Stimulated activated naive CD8-positive, alpha-beta T cell treated with anti-CD3 and anti-CD28 coated beads, Interleukin-15, Interleukin-2, amounts not matched to agents 100 U/mL and 50 U/mL, for 24 hours (primary cell): ENCODE measurements at regions not wholly inside any gene's neighbourhood (a gene's known extent, or its start where the extent isn't known, plus 50 kb on each side); places are given as distances from the start of the nearest gene placed in this dataset.
"Not testable (repeated sequence)": the region's sequence is repeated elsewhere in the genome, so short reads cannot be mapped to it uniquely, and the experiment has no call there.

Source experiments
- ATAC-seq: fragments of 150-1000 bp; cut with Tn5 transposase; one replicate; pipeline ENCODE4 v1.10.0; 2021
- DNase-seq: peaks from one replicate; pipeline ENCODE4 v3.0.0; 2021

DNA sequence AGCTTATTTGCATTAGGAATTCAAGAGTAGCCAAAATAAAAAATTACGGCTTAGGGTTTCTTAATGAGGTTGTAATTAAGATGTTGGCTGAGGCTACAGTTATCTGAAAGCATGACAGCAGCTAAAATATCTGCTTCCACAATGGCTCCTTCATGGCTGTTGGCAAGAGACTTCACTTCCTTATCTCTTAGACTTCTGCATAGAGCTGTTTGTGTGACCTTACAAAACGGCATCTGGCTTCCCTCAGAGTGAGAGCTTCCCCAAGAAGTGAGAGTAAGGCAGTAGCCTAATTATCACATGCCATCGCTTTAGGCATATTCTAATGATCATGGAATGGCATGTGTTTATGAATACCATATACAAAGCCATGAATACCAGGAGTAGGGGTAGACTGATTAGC lies 57.6 kb downstream of the CCDC59 start:
- no peak for ATAC-seq
- DNase-seq, result no peak

DNA sequence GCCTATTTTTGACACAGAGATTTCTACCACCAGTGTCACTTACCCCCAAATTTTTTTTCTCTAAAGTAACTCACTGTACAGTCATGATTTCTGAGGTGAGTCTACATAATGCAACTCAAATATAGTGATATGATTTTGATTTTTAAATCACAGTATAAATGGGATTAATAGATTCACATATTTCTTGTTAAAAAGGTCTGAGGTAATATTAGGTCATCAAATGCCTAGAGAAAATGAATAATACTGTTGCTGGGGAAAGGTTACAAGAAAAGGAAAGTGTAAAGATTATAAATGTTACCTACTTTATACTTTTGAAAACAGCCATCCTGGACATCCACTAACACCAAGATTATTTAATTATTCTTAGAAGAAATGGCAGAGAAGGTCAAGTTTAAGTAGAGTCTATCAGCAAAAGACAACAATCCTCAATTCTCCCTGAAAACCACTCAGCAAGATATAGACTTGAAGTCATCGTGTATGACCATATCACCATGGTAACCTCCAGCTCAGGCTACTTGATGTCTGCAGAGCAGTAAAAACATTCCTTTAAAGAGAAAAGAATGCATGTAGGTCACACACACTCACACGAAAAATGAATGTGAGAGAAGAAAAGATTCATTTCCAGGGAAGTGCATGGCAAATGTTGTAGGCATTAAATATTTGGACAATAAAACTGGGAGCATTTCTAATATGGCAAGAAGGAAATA lies 58.7 kb downstream of the CCDC59 start:
- DNase-seq, result no peak
- ATAC-seq, result no peak

DNA sequence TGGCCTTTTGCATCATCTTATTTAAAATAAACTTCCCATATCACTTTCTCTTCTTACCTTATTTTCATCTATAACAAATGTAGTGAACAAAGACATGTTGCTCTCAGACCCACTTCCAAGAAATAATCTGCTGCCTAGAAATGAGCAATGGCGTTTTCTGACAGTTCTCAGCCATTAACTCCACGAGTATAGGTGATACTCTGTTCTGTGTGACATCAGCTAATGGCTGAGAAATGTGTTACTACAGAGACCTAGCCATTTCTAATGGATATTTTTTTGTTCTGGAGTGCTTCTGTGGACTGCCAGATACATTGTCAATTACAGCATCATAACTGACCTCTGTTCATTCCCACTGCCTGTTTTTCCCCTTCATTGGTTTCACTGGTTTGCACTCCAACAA lies 67.8 kb downstream of the CCDC59 start:
- DNase-seq, result no peak
- ATAC-seq, result no peak

DNA sequence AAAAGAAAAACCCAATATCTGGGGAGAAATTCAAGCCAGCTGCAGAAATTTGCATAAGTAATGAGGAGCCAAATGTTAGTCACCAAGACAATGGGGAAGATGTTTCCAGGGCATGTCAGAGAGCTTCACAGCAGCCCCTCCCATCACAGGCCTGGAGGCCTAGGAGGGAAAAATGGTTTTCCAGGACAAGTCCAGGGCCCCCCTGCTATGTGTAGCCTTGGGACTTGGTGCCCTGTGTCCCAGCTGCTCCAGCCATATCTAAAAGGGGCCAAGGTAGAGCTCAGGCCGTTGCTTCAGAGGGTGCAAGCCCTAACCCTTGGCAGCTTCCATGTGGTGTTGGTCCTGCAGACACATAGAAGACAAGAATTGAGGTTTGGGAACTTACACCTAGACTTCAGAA lies 76.9 kb downstream of the CCDC59 start:
- DNase-seq, ATAC-seq: not testable (repeated sequence)

DNA sequence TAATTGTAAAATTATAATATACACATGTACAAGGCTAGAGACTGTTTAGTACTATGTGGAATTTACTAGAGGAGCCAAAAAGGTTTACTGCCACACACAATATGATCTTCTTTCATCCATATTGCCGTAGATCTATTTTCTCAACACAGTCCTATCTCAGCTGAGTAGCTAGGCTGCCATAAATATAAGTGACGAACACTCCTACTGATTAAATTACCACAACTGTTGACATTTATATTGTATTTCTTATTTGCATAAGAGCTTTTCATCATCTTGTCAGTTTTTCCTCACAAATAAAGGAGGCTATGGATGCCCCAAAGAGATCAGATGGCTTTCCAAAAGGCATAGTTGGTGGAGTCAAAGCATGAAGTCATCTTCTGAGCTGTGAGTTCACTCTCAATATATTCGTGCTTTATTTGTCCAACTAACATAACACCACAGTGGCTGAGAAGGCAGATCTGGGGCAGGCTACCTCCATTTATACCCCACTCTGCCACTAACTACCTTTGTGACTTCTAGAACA lies 78.6 kb downstream of the CCDC59 start:
- no peak for DNase-seq
- no peak for ATAC-seq

DNA sequence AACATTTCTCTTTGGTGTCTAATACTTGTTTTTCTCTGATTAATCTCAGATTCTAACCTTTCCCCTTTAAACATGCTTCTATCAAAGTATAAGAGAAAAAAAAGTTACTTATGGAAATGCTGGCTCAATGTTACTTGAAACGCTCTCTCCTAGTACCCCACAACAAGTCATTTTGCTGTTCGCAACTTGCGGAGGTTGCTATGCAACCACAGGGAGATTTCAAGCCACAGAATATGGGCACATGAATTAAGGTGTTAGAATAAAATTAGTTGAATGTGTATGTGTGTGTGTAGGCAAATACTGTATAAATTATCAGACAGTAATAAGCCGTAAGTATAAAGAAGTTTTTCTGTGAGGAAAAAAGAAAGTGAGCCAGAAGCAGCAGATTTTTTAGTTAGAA lies 80.6 kb downstream of the CCDC59 start:
- no peak for DNase-seq
- ATAC-seq, result no peak

DNA sequence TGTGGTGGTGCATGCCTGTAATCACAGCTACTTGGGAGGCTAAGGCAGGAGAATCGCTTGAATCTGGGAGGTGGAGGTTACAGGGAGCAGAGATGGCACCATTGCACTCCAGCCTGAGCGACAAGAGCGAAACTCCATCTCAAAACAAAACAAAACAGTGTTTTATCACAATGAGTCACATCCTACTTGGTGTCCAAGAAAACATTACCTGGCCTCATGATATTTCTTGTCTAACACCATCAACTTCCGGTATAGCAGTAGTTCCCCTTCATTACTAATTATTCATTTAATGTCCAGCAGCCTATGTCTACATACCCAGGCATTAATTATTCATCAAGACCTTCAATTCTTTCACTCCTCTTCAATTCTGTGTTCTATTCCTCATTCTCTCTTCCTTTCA lies 115.5 kb downstream of the CCDC59 start:
- ATAC-seq, result no peak
- DNase-seq, result no peak

DNA sequence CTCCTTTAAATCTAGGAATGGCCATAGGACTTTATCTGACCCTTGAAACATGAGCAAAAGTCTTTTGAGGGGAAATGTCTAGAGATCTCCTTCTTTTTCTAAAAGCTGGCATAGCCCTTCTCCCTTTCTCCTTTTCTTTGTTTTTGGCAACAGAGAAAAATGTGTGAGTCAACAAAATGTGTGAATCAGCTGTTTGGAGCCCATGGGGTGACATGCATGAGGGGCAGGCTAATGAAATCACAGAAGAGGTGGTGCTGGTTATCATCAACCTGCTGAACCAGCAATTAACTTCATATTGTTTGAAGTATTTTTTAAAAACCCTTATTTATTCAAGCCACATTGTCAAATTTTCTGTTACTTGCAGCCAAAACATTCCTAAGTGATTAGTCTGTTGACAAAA lies 132.3 kb downstream of the CCDC59 start:
- DNase-seq (no peak), ATAC-seq (no peak)

DNA sequence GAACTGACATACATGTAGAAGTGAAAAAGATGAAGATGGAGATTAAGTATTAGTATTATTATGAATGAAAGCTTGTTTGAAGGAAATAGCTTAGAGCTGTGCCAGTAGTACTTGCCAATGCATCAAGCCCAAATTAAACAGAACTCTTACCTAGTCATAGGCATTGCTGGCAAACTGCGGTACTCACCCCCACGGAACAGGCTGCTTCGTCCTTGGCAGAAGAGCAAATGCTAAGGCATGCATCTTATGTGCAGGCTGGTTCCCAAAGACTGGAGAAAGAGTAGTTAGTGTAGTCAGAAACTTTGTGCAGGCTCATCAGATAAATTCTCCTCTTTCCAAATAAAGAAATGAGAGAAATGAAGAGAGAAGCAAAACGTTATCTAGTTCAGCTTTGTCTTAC lies 134.8 kb downstream of the CCDC59 start:
- DNase-seq, result no peak
- no peak for ATAC-seq

DNA sequence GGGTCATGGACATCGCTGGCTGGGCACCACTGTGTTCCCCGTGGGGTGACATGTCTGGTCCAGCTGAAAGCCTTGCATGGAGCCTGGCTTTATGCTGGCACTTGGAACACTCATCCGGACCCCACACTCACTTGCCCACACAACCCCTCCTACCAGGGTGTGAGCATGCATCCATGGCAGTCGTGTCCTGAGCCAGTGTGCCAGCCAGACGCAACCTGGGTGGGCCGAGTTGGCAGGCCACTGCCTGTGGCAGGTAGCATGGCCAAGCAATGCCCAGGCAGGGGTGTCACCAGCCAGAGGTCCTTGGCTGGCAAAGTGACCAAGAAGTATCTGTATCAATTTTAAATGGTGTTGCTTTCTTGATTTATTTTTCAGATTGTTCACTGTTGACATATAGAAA lies 141.7 kb downstream of the CCDC59 start:
- no peak for ATAC-seq

DNA sequence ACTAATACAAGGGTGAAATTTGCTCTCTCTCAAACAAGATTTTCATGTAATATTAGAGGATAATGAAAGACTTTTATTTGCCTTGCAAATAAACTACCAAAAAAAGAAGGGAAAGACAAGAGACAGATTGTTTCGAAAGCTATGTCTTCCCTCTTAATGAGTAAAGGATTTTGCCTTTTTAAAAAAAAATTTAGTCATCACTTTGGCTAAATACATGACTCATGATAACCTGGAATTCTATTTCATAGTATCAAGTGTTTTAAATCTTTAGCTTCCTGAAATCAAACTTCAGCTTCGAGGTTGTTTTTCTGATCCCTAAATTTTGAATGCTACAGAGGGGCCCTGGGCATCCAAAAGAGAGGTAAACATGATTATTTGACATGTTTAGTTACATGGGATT lies 144.4 kb downstream of the CCDC59 start:
- ATAC-seq (no peak), DNase-seq (no peak)

More for the DNA sequence above, 141.7 kb downstream of the CCDC59 start:
- no peak for DNase-seq

DNA sequence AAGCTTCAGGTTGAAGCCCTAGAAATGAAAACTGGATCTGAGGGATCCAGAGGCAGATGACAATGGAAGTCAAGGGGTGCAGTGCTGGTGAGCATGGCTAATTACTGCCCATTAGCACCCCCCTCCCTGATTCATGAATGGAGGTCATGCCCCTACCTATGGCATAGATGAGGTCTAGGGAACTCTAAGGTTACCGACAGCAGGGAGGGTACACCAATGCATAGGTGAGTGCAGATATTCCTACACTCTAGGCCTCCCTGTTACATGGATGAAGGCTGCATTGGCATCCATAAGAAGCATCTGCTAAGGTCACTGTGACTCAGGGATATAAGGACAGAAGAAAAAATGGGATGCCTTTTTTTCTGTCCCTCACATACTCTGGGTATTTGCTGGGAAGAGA lies 147.3 kb downstream of the CCDC59 start:
- ATAC-seq, result no peak
- no peak for DNase-seq

DNA sequence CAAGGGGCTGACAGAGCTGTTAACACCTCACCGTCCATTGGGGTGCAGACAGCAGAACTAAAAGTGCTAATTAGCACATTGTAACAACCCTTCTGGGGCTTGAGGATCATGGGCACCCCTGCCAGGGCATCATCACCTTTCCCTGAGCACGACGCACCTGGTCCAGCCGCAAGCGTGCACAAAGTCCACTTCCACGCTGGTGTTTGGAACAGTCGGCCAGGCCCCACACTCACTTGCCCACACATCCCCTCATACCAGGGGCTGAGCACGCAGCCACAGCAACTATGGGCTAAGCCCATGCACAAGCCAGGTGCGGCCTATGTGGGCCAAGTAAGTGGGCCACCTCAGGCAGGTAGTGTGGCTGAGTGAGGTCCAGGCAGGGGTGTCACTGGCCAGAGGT lies 148.7 kb downstream of the CCDC59 start:
- no peak for ATAC-seq
- no peak for DNase-seq

DNA sequence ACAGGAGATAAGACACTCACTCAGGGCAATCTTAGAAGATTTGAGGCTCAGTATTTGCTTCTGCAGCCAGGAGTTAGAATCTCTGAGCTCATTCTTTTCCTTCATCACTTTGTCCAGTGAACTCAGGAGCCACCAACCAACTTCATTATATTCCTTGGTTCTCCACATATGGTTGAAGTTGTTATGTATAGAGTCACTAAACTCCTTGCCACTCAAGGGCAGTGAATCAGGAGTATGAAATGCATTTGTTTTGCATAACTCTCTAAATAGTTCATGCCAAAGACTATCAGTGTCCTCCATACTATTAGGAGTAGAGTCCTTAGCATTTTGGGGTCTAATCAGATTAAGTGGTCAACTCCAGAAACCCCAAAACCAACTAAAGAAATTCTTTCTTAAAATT lies 150.6 kb downstream of the CCDC59 start:
- no peak for ATAC-seq
- no peak for DNase-seq

DNA sequence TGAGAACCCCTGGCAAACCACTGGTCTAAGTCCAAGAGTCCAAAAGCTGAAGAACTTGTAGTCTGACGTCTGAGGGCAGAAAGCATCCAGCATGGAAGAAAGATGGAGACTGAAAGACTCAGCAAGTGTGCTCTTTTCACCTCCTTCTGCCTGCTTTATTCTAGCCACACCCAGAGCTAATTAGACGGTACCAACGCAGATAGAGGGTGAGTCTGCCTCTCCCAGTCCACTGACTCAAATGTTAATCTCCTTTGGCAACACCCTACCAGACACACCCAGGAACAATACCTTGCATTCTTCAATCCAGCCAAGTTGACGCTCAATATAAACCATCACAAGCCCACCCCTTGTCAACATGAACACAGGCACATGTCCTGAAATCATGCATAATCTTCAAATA lies 155.1 kb downstream of the CCDC59 start:
- ATAC-seq, result no peak
- DNase-seq, result no peak

DNA sequence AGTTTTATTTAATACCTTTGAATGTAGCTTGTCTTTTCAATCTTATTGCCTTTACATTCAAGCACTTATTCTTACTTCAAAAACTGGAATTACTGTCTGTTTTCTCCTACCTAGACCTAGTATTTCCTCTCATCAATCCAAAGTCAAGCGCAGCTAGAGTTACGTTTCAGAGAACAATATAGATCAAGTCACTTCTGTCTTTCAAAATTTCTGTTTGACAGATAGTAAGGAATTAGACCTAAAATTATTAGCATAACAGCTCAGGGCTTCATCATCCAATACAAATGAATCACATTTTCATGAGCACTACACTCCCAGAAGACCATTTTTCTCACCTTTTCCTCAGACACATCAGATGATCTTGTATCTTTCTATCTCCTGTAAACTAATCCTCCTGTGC lies 170.6 kb downstream of the CCDC59 start:
- ATAC-seq, result no peak
- DNase-seq, result no peak

DNA sequence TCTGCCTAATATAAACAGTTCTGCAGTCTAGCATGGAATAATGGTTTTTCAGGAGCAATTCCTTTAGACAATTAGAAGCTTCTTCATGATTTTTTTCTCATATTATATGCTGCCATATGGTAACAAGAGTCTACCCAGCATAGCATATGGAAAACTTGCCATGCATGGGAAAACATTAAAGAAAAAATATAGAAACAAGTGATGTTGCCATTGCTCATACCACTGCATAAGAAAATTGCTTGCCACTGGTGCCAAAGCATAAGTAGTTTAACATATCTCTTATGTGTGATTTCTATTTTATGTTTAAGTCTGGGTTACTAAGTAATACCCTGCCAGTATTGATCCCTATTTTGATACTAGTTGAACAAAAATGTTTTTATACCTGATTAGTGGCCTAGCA lies 171.2 kb downstream of the CCDC59 start:
- no peak for DNase-seq
- ATAC-seq, result no peak

DNA sequence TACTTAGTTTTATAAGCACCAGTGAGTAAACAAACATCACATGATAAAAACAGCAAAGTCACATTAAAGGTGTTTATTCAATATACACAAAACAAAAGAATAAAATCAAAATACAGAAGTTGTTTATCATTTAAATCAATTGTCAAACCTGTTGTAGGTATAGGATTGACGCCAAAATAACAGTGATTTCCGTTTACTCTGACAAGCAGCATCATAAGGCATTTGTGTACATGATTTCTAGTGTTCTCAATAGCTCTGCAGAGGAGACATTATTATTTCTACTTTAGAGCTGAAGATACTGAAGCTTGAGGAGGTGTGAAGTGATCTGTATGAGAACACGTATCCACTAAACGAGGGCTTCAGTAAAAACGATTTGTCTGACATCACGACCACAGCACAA lies 171.9 kb downstream of the CCDC59 start:
- ATAC-seq (no peak), DNase-seq (no peak)

DNA sequence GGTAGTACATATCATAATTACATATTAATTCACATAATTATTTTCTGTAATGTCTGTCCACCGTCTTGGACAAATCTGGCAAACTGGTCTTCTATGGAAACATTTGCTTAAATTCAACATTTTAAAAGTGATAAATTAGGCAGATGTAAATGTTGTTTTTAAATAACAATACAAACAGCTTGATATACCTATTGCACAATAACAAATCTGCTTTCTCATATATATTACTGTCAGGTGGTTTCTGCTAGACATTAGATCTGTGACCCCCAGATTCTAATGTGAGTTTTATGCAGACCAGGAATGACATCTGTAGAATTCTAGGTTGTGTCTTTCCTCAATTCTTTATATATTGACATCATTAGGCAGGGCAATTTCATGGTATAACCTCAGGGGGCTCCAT lies 173.3 kb downstream of the CCDC59 start:
- ATAC-seq, result no peak

DNA sequence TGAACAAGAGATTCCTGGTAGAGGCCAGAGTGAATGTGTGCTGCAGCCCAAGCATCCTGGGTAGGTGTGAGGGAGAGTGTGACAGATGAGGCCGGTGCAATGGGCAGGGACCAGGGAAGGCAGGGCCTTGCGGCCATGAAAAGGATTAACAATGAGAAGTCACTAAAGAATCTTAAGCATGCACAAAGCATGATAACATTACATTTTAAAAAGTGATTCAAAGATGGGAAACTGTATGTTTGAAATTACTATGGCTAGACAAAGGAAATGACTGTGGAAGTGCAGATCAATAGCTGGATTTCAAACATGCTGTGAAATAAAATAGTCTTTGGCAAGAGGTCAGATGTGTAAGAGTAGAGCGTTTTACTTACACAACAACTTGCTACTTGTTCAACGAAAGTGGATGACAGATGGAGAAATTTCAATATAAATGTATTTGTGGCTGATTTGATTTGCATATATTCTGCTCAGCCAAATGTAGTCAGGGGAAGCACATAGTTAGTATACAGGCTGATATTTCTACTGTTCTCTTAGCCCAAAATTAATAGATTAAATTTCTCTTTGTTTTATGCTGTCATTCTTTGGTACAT lies 175.5 kb downstream of the CCDC59 start:
- no peak for DNase-seq
- no peak for ATAC-seq

More for the DNA sequence above, 173.3 kb downstream of the CCDC59 start:
- no peak for DNase-seq

DNA sequence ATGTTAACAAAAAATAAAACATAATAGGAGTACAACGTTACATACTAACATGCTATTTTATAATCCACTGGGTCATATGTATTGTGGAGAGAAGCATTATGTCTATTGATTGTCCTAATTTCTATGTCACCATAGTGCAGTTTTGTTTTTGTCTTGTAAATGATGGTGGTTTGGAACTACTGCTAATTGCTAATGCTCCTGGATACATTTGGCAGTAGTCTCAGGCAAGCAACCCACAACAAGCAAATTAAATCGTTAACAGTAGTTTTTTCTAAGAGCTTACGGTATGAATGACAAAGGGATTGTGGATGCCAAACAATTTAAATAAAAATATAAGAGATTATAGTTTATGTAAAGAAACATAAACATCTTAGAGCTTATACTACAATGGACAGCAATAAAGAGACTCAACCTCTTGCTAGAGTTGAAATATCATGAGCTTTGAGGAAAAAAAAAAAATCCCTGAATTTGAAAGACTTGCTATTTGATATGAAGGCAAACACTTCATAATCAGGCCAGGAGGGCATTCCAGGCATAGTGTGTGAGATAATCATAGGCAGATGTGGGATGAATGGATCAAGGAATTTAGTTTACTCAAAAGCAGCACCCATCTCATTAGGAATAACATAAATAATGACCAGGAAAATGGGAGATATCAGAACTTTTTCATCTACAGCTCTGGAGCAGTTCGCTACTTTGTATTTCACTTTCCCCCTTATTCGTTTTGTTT lies 181.3 kb downstream of the CCDC59 start:
- ATAC-seq, result no peak
- no peak for DNase-seq

DNA sequence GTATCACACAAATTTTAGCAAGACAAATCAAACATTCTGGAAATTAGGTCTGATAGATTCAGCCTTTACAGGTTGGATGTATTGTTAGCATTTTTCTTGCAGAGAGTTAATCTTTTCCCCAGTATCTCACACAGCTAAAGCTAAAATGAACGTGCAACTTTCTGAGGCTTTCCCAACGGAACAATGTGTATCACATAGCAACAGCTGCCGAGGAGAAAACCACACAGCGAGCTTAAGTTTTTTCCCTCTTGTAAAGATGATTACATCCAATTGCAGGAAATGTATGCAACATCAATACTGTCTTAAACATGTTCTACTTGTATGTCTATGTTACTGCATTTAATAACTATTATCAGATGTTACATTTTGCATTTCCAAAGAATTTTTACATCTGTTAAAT lies 182.2 kb downstream of the CCDC59 start:
- no peak for ATAC-seq
- no peak for DNase-seq

DNA sequence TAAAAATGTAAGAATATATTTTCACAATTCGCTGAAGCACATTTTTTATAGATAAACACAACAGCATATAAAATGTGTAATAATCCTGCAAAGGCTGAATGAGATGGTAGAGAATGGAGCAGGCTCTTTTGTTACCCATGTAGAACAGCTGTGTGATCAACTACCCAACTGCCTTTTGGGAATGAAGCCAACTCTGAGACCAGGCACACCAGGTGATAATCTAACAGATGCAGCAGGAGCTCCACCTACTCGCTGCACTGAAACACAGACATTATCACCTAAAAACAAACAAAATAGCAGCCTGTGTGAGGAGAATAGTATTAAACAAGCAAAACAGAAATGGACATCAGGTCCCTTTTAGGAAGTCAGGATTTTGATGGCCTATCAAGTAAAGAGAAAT lies 183.3 kb downstream of the CCDC59 start:
- no peak for ATAC-seq
- DNase-seq, result no peak

DNA sequence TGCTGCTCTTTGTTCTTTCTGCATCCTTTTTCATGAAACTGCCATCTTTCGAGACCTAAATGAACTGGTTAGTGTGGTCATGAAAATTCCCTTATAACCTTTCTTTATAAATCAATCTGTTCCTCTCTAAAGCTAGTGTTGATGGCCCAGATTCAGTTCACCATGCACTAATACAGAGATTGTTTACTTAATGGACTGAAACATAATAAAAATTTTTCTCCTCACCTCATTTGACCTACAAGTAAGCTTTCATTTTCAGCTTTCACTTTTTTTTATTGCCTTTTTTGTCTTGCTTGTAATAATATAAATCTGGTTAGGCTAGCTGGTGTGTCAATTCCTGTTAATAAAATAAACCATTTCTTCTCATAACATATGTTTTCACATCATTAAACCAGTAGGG lies 183.8 kb downstream of the CCDC59 start:
- no peak for ATAC-seq
- no peak for DNase-seq
